HepG2 (cell line): ENCODE measurements at regions not wholly inside any gene's neighbourhood (a gene's known extent, or its start where the extent isn't known, plus 50 kb on each side); places are given as distances from the start of the nearest gene placed in this dataset.

ENCODE experiments used
- ATAC-seq: fragments of 200-7000 bp; cut with Tn5 transposase; 3 replicates; pipeline ENCODE4 v1.9.1; 2020; ENCODE audit warnings: mild to moderate bottlenecking, moderate library complexity
- BruUV-seq: library from RNA; stranded (reverse); fragments of 400-500 nt; replicated peaks from 2 replicates; lab custom pipeline; 2021; lab: Mats Ljungman, UMichigan
- CTCF ChIA-PET: fragments of 300-600 bp; formaldehyde crosslinking; extraction: SDS; loops from one replicate; lab custom pipeline; 2021; ENCODE audit warnings: low total read pairs, inconsistent platforms, low intra/inter-chr PET ratio; lab: Yijun Ruan, JAX
- POLR2A ChIA-PET: fragments of 350-600 bp; sonication (Branson Sonifier 250); formaldehyde crosslinking; loops from one replicate; lab custom pipeline; 2020; ENCODE audit warnings: antibody characterized with exemption, inconsistent platforms; lab: Yijun Ruan, JAX
- DNase-seq: peaks from one replicate; pipeline ENCODE4 v3.0.0-alpha.2; 2015; ENCODE audit warnings: low spot score
- FAIRE-seq: peaks from 3 replicates; lab custom pipeline; 2011; peaks lifted over from hg19 to GRCh38; lab: Jason Lieb, UNC
- H2AFZ ChIP-seq: one replicate; pipeline ENCODE4 v1.6.1; 2011; ENCODE audit warnings: low read length, inconsistent platforms
- H3K27ac ChIP-seq: fragments of 300-600 bp; 3 replicates; pipeline ENCODE4 v1.8.0; 2011; ENCODE audit warnings: mixed run types, mild to moderate bottlenecking, mixed read lengths, low read length, inconsistent platforms; ENCODE audit not compliant: insufficient read depth; ENCODE audit errors: extremely low read length
- H3K27me3 ChIP-seq, 2 experiments: fragments of 200-600 bp in 1 of 2; 2 replicates in 1 of 2; 3 replicates in 1 of 2; pipeline versions ENCODE4 v1.6.0 to v1.8.0; 2011; ENCODE audit warnings: low read length in 2 of 2, mild to moderate bottlenecking in 2 of 2, moderate library complexity in 2 of 2, inconsistent platforms in 1 of 2; ENCODE audit not compliant: insufficient read depth in 2 of 2, control insufficient read depth in 1 of 2
- H3K36me3 ChIP-seq, 2 experiments: fragments of 200-600 bp in 1 of 2; replicated peaks in 1 of 2; 2 replicates in 1 of 2; 3 replicates in 1 of 2; pipeline versions ENCODE4 v1.5.1 to v1.8.0; 2011; ENCODE audit warnings: low read length in 2 of 2, inconsistent platforms in 1 of 2; ENCODE audit not compliant: insufficient read depth in 2 of 2, control insufficient read depth in 1 of 2
- H3K4me1 ChIP-seq: 2 replicates; pipeline ENCODE4 v1.5.1; 2012; ENCODE audit warnings: low read length, inconsistent platforms; ENCODE audit not compliant: insufficient read depth
- H3K4me2 ChIP-seq: 2 replicates; pipeline ENCODE4 v1.6.0; 2011; ENCODE audit warnings: low read depth, low read length, inconsistent platforms
- H3K4me3 ChIP-seq, 3 experiments: fragments of 200-600 bp in 1 of 3; sonication (generic), shearing (Covaris generic) in 1 of 3; replicated peaks in 1 of 3; 2 replicates each; pipeline ENCODE4 v1.5.1; 2011 to 2016; ENCODE audit warnings: low read length in 3 of 3, inconsistent platforms in 2 of 3, low read depth in 2 of 3, mild to moderate bottlenecking in 2 of 3, control low read depth in 1 of 3, mixed read lengths in 1 of 3; ENCODE audit not compliant: insufficient read depth in 1 of 3
- H3K79me2 ChIP-seq: one replicate; pipeline ENCODE4 v1.6.1; 2011; ENCODE audit warnings: low read length, inconsistent platforms; ENCODE audit not compliant: insufficient read depth
- H3K9ac ChIP-seq: 2 replicates; pipeline ENCODE4 v1.6.0; 2011; ENCODE audit warnings: mild to moderate bottlenecking, low read depth, low read length, inconsistent platforms; ENCODE audit not compliant: insufficient read depth
- H3K9me3 ChIP-seq: 2 replicates; pipeline ENCODE4 v1.5.1; 2012; ENCODE audit warnings: mild to moderate bottlenecking, low read length
- H4K20me1 ChIP-seq: 2 replicates; pipeline ENCODE4 v1.6.0; 2011; ENCODE audit warnings: inconsistent platforms, mild to moderate bottlenecking, low read length, moderate library complexity; ENCODE audit not compliant: insufficient read depth
- ARNT ChIP-seq: fragments of 450-650 bp; IDR thresholded peaks from 2 replicates; pipeline ENCODE4 v1.6.1; 2017
- CAMTA2 ChIP-seq: sonication (generic); formaldehyde crosslinking; IDR thresholded peaks from 2 replicates; pipeline ENCODE4 v1.4.0; 2020; ENCODE audit warnings: mild to moderate bottlenecking, missing genetic modification reagents, borderline replicate concordance
- GMEB1 ChIP-seq: sonication (generic); formaldehyde crosslinking; IDR thresholded peaks from 2 replicates; pipeline ENCODE4 v1.5.1; 2020; ENCODE audit warnings: missing genetic modification reagents, mild to moderate bottlenecking, borderline replicate concordance
- NBN ChIP-seq: fragments of 450-650 bp; conservative IDR thresholded peaks from 2 replicates; pipeline ENCODE4 v1.6.1; 2017
- POLR2AphosphoS5 ChIP-seq: IDR thresholded peaks from 2 replicates; pipeline ENCODE4 v1.6.1; 2012; ENCODE audit warnings: low read depth, low read length
- SMYD3 ChIP-seq: sonication (generic); formaldehyde crosslinking; IDR thresholded peaks from 2 replicates; pipeline ENCODE4 v1.8.1; 2023; ENCODE audit warnings: mild to moderate bottlenecking, missing genetic modification reagents
- STAT5B ChIP-seq: sonication (generic); formaldehyde crosslinking; IDR thresholded peaks from 2 replicates; pipeline ENCODE4 v1.4.0; 2020; ENCODE audit warnings: missing genetic modification reagents
- ZBTB7A ChIP-seq: sonication (generic); formaldehyde crosslinking; IDR thresholded peaks from 2 replicates; pipeline ENCODE4 v1.8.0; 2022; ENCODE audit warnings: mild to moderate bottlenecking, missing genetic modification reagents
- ZNF160 ChIP-seq: sonication (generic); formaldehyde crosslinking; IDR thresholded peaks from 2 replicates; pipeline ENCODE4 v1.8.0; 2022; ENCODE audit warnings: mild to moderate bottlenecking, inconsistent platforms, missing genetic modification reagents
- ZNF256 ChIP-seq: sonication (generic); formaldehyde crosslinking; conservative IDR thresholded peaks from 2 replicates; pipeline ENCODE4 v1.4.0; 2020; ENCODE audit warnings: missing genetic modification reagents
- ZNF451 ChIP-seq: sonication (generic); formaldehyde crosslinking; IDR thresholded peaks from 2 replicates; pipeline ENCODE4 v1.5.0; 2020; ENCODE audit warnings: mild to moderate bottlenecking, missing genetic modification reagents
- ZNF609 ChIP-seq: sonication (generic); formaldehyde crosslinking; IDR thresholded peaks from 2 replicates; pipeline ENCODE4 v1.4.0; 2020; ENCODE audit warnings: mild to moderate bottlenecking, missing genetic modification reagents, borderline replicate concordance
- ZNF704 ChIP-seq: sonication (generic); formaldehyde crosslinking; IDR thresholded peaks from 2 replicates; pipeline ENCODE4 v1.8.1; 2023; ENCODE audit warnings: mild to moderate bottlenecking, inconsistent platforms, moderate library complexity, missing genetic modification reagents, borderline replicate concordance
- ZNF740 ChIP-seq: sonication (generic); formaldehyde crosslinking; IDR thresholded peaks from 2 replicates; pipeline ENCODE4 v1.4.0; 2020; ENCODE audit warnings: missing genetic modification reagents
- ZSCAN22 ChIP-seq: sonication (generic); formaldehyde crosslinking; IDR thresholded peaks from 2 replicates; pipeline ENCODE4 v1.4.0; 2020; ENCODE audit warnings: mild to moderate bottlenecking, missing genetic modification reagents
- WGBS: methylation state at CpG from one replicate; pipeline ENCODE4 v1.1.6; 2017; ENCODE audit warnings: low lambda C conversion rate; 5-methylcytosine and 5-hydroxymethylcytosine counted together
- in situ Hi-C: cut with HindIII; loops from 2 replicates; pipeline ENCODE4 v1.10.0; 2017; ENCODE audit warnings: low pct_unique_long_range_greater_than_20kb; ENCODE audit not compliant: extremely low pct_ligation_motif_present
- intact Hi-C: fragments of 100-400 bp; cut with micrococcal nuclease; formaldehyde crosslinking; loops from one replicate; pipeline ENCODE4 v1.10.0; 2022; ENCODE audit not compliant: unreplicated experiment

- 15% methylated on average over 3 of the region's 3 CpGs for WGBS
- peaks cover 89% of the 10 kb centered on the region for H3K9me3 ChIP-seq
- H3K4me3 ChIP-seq, result no peak overlapping the region
- no peak overlapping the region for H3K9ac ChIP-seq
- in situ Hi-C loops (no loop called here), intact Hi-C loops (no loop called here)
- ChIA-PET CTCF (no interaction called here), POLR2A (no interaction called here)
- H3K79me2 ChIP-seq, result no peaks in the 10 kb centered on the region
- no peaks in the 10 kb centered on the region for H4K20me1 ChIP-seq
- FAIRE-seq, result no peak
- DNase-seq, result no peak
- TF ChIP-seq ZNF160 (CRISPR knock-in tag) (no peak), ZNF451 (no peak), ZNF740 (no peak), POLR2AphosphoS5 (no peak), NBN (no peak), ZNF609 (CRISPR knock-in tag) (no peak), ZNF704 (CRISPR knock-in tag) (no peak), ARNT (no peak), ZBTB7A (CRISPR knock-in tag) (no peak), ZNF256 (CRISPR knock-in tag) (no peak), ZSCAN22 (CRISPR knock-in tag) (no peak), SMYD3 (CRISPR knock-in tag) (no peak), GMEB1 (CRISPR knock-in tag) (no peak), STAT5B (no peak), CAMTA2 (no peak)
- no peak overlapping the region for H2AFZ ChIP-seq
- H3K4me1 ChIP-seq, result no peaks in the 10 kb centered on the region
- no peak overlapping the region for H3K4me2 ChIP-seq
- H3K36me3 ChIP-seq, result no peaks in the 10 kb centered on the region
- H3K27ac ChIP-seq, result no peak overlapping the region
- no peaks in the 10 kb centered on the region for H3K27me3 ChIP-seq
- ATAC-seq, result no peak
- BruUV-seq, result no TSS peak
Measured at GRCh38 chr12:126087692-126088091, 1022.5 kb downstream of the AACS start.
